ENCODE measurements at regions not wholly inside any gene's neighbourhood (a gene's known extent, or its start where the extent isn't known, plus 50 kb on each side); places are given as distances from the start of the nearest gene placed in this dataset.

- Mint-ChIP-seq H3K27me3 (no peaks in the 10 kb centered on the region), H3K27ac (no peak overlapping the region), H3K4me1 (no peaks in the 10 kb centered on the region), H3K36me3 (ENCODE audit: low read depth) (no peaks in the 10 kb centered on the region), H3K4me3 (no peak overlapping the region), H3K9me3 (peaks cover 11% of the 10 kb centered on the region)
- no peak for DNase-seq
- intact Hi-C loops (cut with micrococcal nuclease): no loop called here
Observed at GRCh38 chr7:31228957-31229356, 111.6 kb downstream of the NEUROD6 start.

GRCh38 chr7:31214751-31215150 is 125.8 kb downstream of the NEUROD6 start:
- Mint-ChIP-seq H3K36me3 (ENCODE audit: low read depth) (no peaks in the 10 kb centered on the region), H3K27ac (no peak overlapping the region), H3K9me3 (no peaks in the 10 kb centered on the region), H3K27me3 (no peaks in the 10 kb centered on the region), H3K4me1 (no peaks in the 10 kb centered on the region), H3K4me3 (no peak overlapping the region)
- no peak for DNase-seq
- intact Hi-C loops (cut with micrococcal nuclease): no loop called here

GRCh38 chr7:31211281-31211680 is 129.2 kb downstream of the NEUROD6 start:
- DNase-seq: no peak
- intact Hi-C loops (cut with micrococcal nuclease): no loop called here
- no peaks in the 10 kb centered on the region for H3K36me3 Mint-ChIP-seq (ENCODE audit: low read depth)
- H3K4me1 Mint-ChIP-seq: no peaks in the 10 kb centered on the region
- no peaks in the 10 kb centered on the region for H3K9me3 Mint-ChIP-seq
- no peak overlapping the region for H3K27ac Mint-ChIP-seq
- H3K27me3 Mint-ChIP-seq: no peaks in the 10 kb centered on the region
- no peak overlapping the region for H3K4me3 Mint-ChIP-seq

GRCh38 chr7:31204071-31204470 is 136.5 kb downstream of the NEUROD6 start:
- Mint-ChIP-seq H3K4me3 (no peak overlapping the region), H3K4me1 (no peaks in the 10 kb centered on the region), H3K27me3 (no peaks in the 10 kb centered on the region), H3K9me3 (no peaks in the 10 kb centered on the region), H3K27ac (no peak overlapping the region), H3K36me3 (ENCODE audit: low read depth) (no peaks in the 10 kb centered on the region)
- intact Hi-C loops (cut with micrococcal nuclease): no loop called here
- DNase-seq: no peak

- Mint-ChIP-seq H3K4me3 (no peak overlapping the region), H3K4me1 (no peaks in the 10 kb centered on the region), H3K36me3 (ENCODE audit: low read depth) (no peaks in the 10 kb centered on the region), H3K9me3 (no peaks in the 10 kb centered on the region), H3K27me3 (no peaks in the 10 kb centered on the region), H3K27ac (no peak overlapping the region)
- intact Hi-C loops (cut with micrococcal nuclease): no loop called here
- DNase-seq: no peak
Observed at GRCh38 chr7:31203551-31203950, 137.0 kb downstream of the NEUROD6 start.

- Mint-ChIP-seq H3K4me1 (no peaks in the 10 kb centered on the region), H3K36me3 (ENCODE audit: low read depth) (no peaks in the 10 kb centered on the region), H3K9me3 (no peaks in the 10 kb centered on the region), H3K27me3 (no peaks in the 10 kb centered on the region), H3K4me3 (no peak overlapping the region), H3K27ac (no peak overlapping the region)
- no peak for DNase-seq
- intact Hi-C loops (cut with micrococcal nuclease): no loop called here
Observed at GRCh38 chr7:31202801-31203200, 137.7 kb downstream of the NEUROD6 start.

- no peaks in the 10 kb centered on the region for H3K36me3 Mint-ChIP-seq (ENCODE audit: low read depth)
- DNase-seq: no peak
- no peak overlapping the region for H3K27ac Mint-ChIP-seq
- H3K9me3 Mint-ChIP-seq: no peaks in the 10 kb centered on the region
- no peaks in the 10 kb centered on the region for H3K4me1 Mint-ChIP-seq
- intact Hi-C loops (cut with micrococcal nuclease): no loop called here
- no peak overlapping the region for H3K4me3 Mint-ChIP-seq
- H3K27me3 Mint-ChIP-seq: peaks cover 14% of the 10 kb centered on the region
Observed at GRCh38 chr7:31192986-31193385, 140.9 kb downstream of the ADCYAP1R1 start.

- Mint-ChIP-seq H3K36me3 (ENCODE audit: low read depth) (no peaks in the 10 kb centered on the region), H3K4me1 (no peaks in the 10 kb centered on the region), H3K4me3 (no peak overlapping the region), H3K27ac (no peak overlapping the region), H3K27me3 (peaks cover 14% of the 10 kb centered on the region), H3K9me3 (no peaks in the 10 kb centered on the region)
- no peak for DNase-seq
- intact Hi-C loops (cut with micrococcal nuclease): no loop called here
Observed at GRCh38 chr7:31190906-31191305, 138.8 kb downstream of the ADCYAP1R1 start.

- no peaks in the 10 kb centered on the region for H3K9me3 Mint-ChIP-seq
- no peak overlapping the region for H3K4me3 Mint-ChIP-seq
Observed at GRCh38 chr7:31186202-31186601, 134.1 kb downstream of the ADCYAP1R1 start.

GRCh38 chr7:31175672-31176071 is 123.6 kb downstream of the ADCYAP1R1 start:
- Mint-ChIP-seq H3K36me3 (ENCODE audit: low read depth) (no peaks in the 10 kb centered on the region), H3K9me3 (no peaks in the 10 kb centered on the region), H3K27me3 (no peaks in the 10 kb centered on the region), H3K27ac (no peak overlapping the region), H3K4me3 (no peak overlapping the region), H3K4me1 (no peaks in the 10 kb centered on the region)
- intact Hi-C loops (cut with micrococcal nuclease): no loop called here
- DNase-seq: no peak

More at GRCh38 chr7:31186202-31186601, 134.1 kb downstream of the ADCYAP1R1 start:
- H3K4me1 Mint-ChIP-seq: no peaks in the 10 kb centered on the region
- H3K27me3 Mint-ChIP-seq: peaks cover 2% of the 10 kb centered on the region
- DNase-seq: no peak
- H3K27ac Mint-ChIP-seq: no peak overlapping the region
- intact Hi-C loops (cut with micrococcal nuclease): no loop called here
- H3K36me3 Mint-ChIP-seq (ENCODE audit: low read depth): no peaks in the 10 kb centered on the region

- peak; percentile 11 for DNase-seq
- intact Hi-C loops (cut with micrococcal nuclease): no loop called here
- Mint-ChIP-seq H3K27me3 (no peaks in the 10 kb centered on the region), H3K4me3 (no peak overlapping the region), H3K27ac (no peak overlapping the region), H3K4me1 (no peaks in the 10 kb centered on the region), H3K9me3 (no peaks in the 10 kb centered on the region), H3K36me3 (ENCODE audit: low read depth) (no peaks in the 10 kb centered on the region)
Observed at GRCh38 chr7:31171984-31172383, 119.9 kb downstream of the ADCYAP1R1 start.

- no peaks in the 10 kb centered on the region for H3K36me3 Mint-ChIP-seq (ENCODE audit: low read depth)
- no peak overlapping the region for H3K4me3 Mint-ChIP-seq
- no peaks in the 10 kb centered on the region for H3K9me3 Mint-ChIP-seq
- no peak overlapping the region for H3K27ac Mint-ChIP-seq
- DNase-seq: peak; percentile 31
- H3K4me1 Mint-ChIP-seq: no peaks in the 10 kb centered on the region
- intact Hi-C loops (cut with micrococcal nuclease): no loop called here
- no peaks in the 10 kb centered on the region for H3K27me3 Mint-ChIP-seq
Observed at GRCh38 chr7:31171216-31171785, 119.2 kb downstream of the ADCYAP1R1 start.

Measured in activated CD4-positive, alpha-beta T cell treated with anti-CD3 and anti-CD28 coated beads, Interleukin-2, amount 10 ng/mL, durations not matched to agents 24 days and 14 days (primary cell).